Neural progenitor cell (in vitro differentiated cells): ENCODE measurements at regions not wholly inside any gene's neighbourhood (a gene's known extent, or its start where the extent isn't known, plus 50 kb on each side); places are given as distances from the start of the nearest gene placed in this dataset.

Experiments used
- DNase-seq: peaks from one replicate; pipeline ENCODE4 v3.0.0-alpha.2; 2016; ENCODE audit warnings: low spot score
- H2AFZ ChIP-seq: fragments of 200-600 bp; sonication (generic); replicated peaks from 2 replicates; pipeline ENCODE4 v1.6.1; 2016; ENCODE audit warnings: antibody characterized with exemption
- H3F3A ChIP-seq: fragments of 200-600 bp; sonication (generic); 2 replicates; pipeline ENCODE4 v1.6.1; 2016; ENCODE audit warnings: antibody characterized with exemption, low read depth
- H3K27ac ChIP-seq: fragments of 200-600 bp; sonication (generic); 2 replicates; pipeline ENCODE4 v1.5.1; 2016; ENCODE audit warnings: mild to moderate bottlenecking
- H3K27me3 ChIP-seq: fragments of 200-600 bp; sonication (generic); 2 replicates; pipeline ENCODE4 v1.6.1; 2016; ENCODE audit warnings: mild to moderate bottlenecking, moderate library complexity
- H3K36me3 ChIP-seq: fragments of 200-600 bp; sonication (generic); 2 replicates; pipeline ENCODE4 v1.5.1; 2016
- H3K4me1 ChIP-seq: fragments of 200-600 bp; sonication (generic); 2 replicates; pipeline ENCODE4 v1.6.1; 2016; ENCODE audit warnings: mixed run types
- H3K4me2 ChIP-seq: fragments of 200-600 bp; sonication (generic); 2 replicates; pipeline ENCODE4 v1.6.1; 2016
- H3K4me3 ChIP-seq: fragments of 200-600 bp; sonication (generic); 2 replicates; pipeline ENCODE4 v1.5.1; 2016
- H3K79me2 ChIP-seq: fragments of 200-600 bp; sonication (generic); 2 replicates; pipeline ENCODE4 v1.6.1; 2016; ENCODE audit warnings: low read depth
- H3K9ac ChIP-seq: fragments of 200-600 bp; sonication (generic); 2 replicates; pipeline ENCODE4 v1.6.1; 2016
- H3K9me3 ChIP-seq: fragments of 200-600 bp; sonication (generic); 2 replicates; pipeline ENCODE4 v1.5.1; 2016; ENCODE audit warnings: low read depth
- H4K20me1 ChIP-seq: fragments of 200-600 bp; sonication (generic); 2 replicates; pipeline ENCODE4 v1.6.1; 2016; ENCODE audit warnings: low read depth
- H3K27ac Mint-ChIP-seq: 3 replicates; pipeline ENCODE4 v1.8.0; 2021; ENCODE audit warnings: mixed read lengths
- H3K27me3 Mint-ChIP-seq: 2 replicates; pipeline ENCODE4 v1.8.0; 2022; ENCODE audit warnings: low read depth, mild to moderate bottlenecking, inconsistent platforms, moderate library complexity, mixed read lengths; ENCODE audit not compliant: insufficient read depth
- H3K36me3 Mint-ChIP-seq: 3 replicates; pipeline ENCODE4 v1.8.0; 2021; ENCODE audit warnings: mixed read lengths
- H3K4me1 Mint-ChIP-seq: 3 replicates; pipeline ENCODE4 v1.8.0; 2021; ENCODE audit warnings: mixed read lengths
- H3K4me3 Mint-ChIP-seq: 3 replicates; pipeline ENCODE4 v1.8.0; 2021; ENCODE audit warnings: mild to moderate bottlenecking, moderate library complexity, mixed read lengths
- H3K9me3 Mint-ChIP-seq: 3 replicates; pipeline ENCODE4 v1.8.0; 2020; ENCODE audit warnings: mixed read lengths
- CTCF ChIP-seq: fragments of 200-600 bp; sonication (generic); IDR thresholded peaks from 2 replicates; pipeline ENCODE4 v1.5.1; 2017; ENCODE audit warnings: antibody characterized with exemption, mild to moderate bottlenecking
- EZH2 ChIP-seq: fragments of 200-600 bp; sonication (generic); IDR thresholded peaks from 2 replicates; pipeline ENCODE4 v1.6.1; 2017; ENCODE audit warnings: antibody characterized with exemption, mild to moderate bottlenecking, moderate library complexity
- EZH2phosphoT487 ChIP-seq: fragments of 200-600 bp; sonication (generic); IDR thresholded peaks from 2 replicates; pipeline ENCODE4 v1.6.1; 2017; ENCODE audit warnings: antibody characterized with exemption

DNA sequence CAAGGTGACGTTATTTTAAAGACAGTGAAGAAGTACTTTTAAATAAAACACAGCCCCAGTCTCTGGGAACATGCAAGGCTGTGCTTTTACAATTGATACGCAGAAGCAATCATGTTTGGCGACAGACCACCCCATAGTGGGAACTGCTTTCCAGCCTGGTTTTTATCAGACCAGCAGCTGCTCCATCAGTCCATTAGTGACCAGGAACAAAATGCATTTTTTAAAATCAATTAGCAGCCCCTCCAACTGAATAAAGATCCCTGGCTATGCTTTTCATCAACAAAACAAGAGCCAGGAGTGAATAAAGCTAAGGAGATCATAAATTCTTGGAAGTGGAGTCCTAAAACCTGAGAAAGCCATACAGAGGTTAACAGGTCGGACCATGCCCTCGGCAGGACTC, 153.0 kb upstream of the TENM3 start:
- Mint-ChIP-seq H3K9me3 (peaks cover 6% of the 10 kb centered on the region), H3K4me1 (peaks cover 45% of the 10 kb centered on the region), H3K4me3 (no peak overlapping the region), H3K36me3 (peaks cover 3% of the 10 kb centered on the region), H3K27ac (no peak overlapping the region), H3K27me3 (peaks cover 2% of the 10 kb centered on the region)
- H3K27ac ChIP-seq = no peak overlapping the region
- peaks cover 8% of the 10 kb centered on the region for H3K4me1 ChIP-seq
- H4K20me1 ChIP-seq = no peaks in the 10 kb centered on the region
- no peaks in the 10 kb centered on the region for H3F3A ChIP-seq
- H3K4me3 ChIP-seq = no peak overlapping the region
- no peaks in the 10 kb centered on the region for H3K9me3 ChIP-seq
- TF ChIP-seq EZH2 = no peak
- TF ChIP-seq EZH2phosphoT487 = no peak
- TF ChIP-seq CTCF = no peak
- no peak overlapping the region for H2AFZ ChIP-seq
- no peaks in the 10 kb centered on the region for H3K36me3 ChIP-seq
- H3K9ac ChIP-seq = no peak overlapping the region
- no peaks in the 10 kb centered on the region for H3K79me2 ChIP-seq
- H3K4me2 ChIP-seq = no peak overlapping the region
- no peaks in the 10 kb centered on the region for H3K27me3 ChIP-seq
- no peak for DNase-seq

- Histone ChIP-seq H3K4me1 (peaks cover 2% of the 10 kb centered on the region), H3K36me3 (no peaks in the 10 kb centered on the region), H4K20me1 (no peaks in the 10 kb centered on the region), H3K4me3 (no peak overlapping the region), H3K9ac (no peak overlapping the region), H3K79me2 (no peaks in the 10 kb centered on the region), H3F3A (no peaks in the 10 kb centered on the region), H3K9me3 (no peaks in the 10 kb centered on the region), H2AFZ (no peak overlapping the region), H3K27me3 (no peaks in the 10 kb centered on the region), H3K4me2 (no peak overlapping the region), H3K27ac (no peak overlapping the region)
- Mint-ChIP-seq H3K27me3 (peaks cover 2% of the 10 kb centered on the region), H3K27ac (no peak overlapping the region), H3K9me3 (peaks cover 6% of the 10 kb centered on the region), H3K36me3 (peaks cover 3% of the 10 kb centered on the region), H3K4me1 (peaks cover 39% of the 10 kb centered on the region), H3K4me3 (no peak overlapping the region)
- TF ChIP-seq EZH2phosphoT487 = no peak
- DNase-seq = no peak
Measured at GRCh38 chr4:182091128-182091527, 152.1 kb upstream of the TENM3 start.

DNA sequence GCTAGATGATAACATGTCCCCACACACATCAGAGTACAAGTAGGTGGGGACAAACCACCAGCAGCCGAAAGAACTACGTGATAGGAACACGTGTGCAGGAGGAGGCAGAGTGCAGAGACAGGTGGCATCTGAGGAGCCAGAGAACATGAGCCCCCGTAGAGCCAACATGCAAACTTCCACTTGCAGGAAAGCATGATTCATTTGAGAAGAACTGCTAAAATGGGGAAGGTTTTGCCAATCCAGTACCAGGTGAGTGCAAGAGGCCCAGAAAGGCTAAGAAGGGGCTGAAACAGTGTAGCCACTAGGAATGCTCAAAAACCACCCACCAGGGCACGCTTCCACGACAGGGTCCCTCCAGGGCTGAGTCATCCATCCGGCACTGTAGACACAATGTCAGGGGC, 149.8 kb upstream of the TENM3 start:
- Mint-ChIP-seq H3K36me3 (peaks cover 3% of the 10 kb centered on the region), H3K4me1 (peaks cover 27% of the 10 kb centered on the region), H3K27ac (no peak overlapping the region), H3K9me3 (peaks cover 9% of the 10 kb centered on the region), H3K27me3 (peaks cover 3% of the 10 kb centered on the region), H3K4me3 (no peak overlapping the region)
- H3K9me3 ChIP-seq = no peaks in the 10 kb centered on the region
- H3K4me3 ChIP-seq = no peak overlapping the region
- no peaks in the 10 kb centered on the region for H3K79me2 ChIP-seq
- no peak overlapping the region for H3K27ac ChIP-seq
- H2AFZ ChIP-seq = peak overlapping the region; percentile 12
- H3F3A ChIP-seq = no peaks in the 10 kb centered on the region
- TF ChIP-seq CTCF (no peak), EZH2 (no peak), EZH2phosphoT487 (no peak)
- H3K27me3 ChIP-seq = no peaks in the 10 kb centered on the region
- no peaks in the 10 kb centered on the region for H3K36me3 ChIP-seq
- no peak overlapping the region for H3K4me2 ChIP-seq
- no peak overlapping the region for H3K9ac ChIP-seq
- no peaks in the 10 kb centered on the region for H3K4me1 ChIP-seq
- no peak for DNase-seq
- no peaks in the 10 kb centered on the region for H4K20me1 ChIP-seq

- Histone ChIP-seq H3K4me3 (no peak overlapping the region), H4K20me1 (no peaks in the 10 kb centered on the region), H3K79me2 (no peaks in the 10 kb centered on the region), H3K9me3 (no peaks in the 10 kb centered on the region), H3K9ac (no peak overlapping the region), H2AFZ (no peak overlapping the region), H3F3A (no peaks in the 10 kb centered on the region), H3K36me3 (no peaks in the 10 kb centered on the region), H3K27me3 (no peaks in the 10 kb centered on the region), H3K4me1 (no peaks in the 10 kb centered on the region), H3K4me2 (no peak overlapping the region), H3K27ac (no peak overlapping the region)
- peaks cover 11% of the 10 kb centered on the region for H3K9me3 Mint-ChIP-seq
- no peak for TF ChIP-seq EZH2
- no peak for TF ChIP-seq EZH2phosphoT487
- TF ChIP-seq CTCF = no peak
- peaks cover 26% of the 10 kb centered on the region for H3K4me1 Mint-ChIP-seq
- H3K27me3 Mint-ChIP-seq = peaks cover 4% of the 10 kb centered on the region
- H3K4me3 Mint-ChIP-seq = no peak overlapping the region
- no peak for DNase-seq
- H3K36me3 Mint-ChIP-seq = peaks cover 3% of the 10 kb centered on the region
- H3K27ac Mint-ChIP-seq = no peak overlapping the region
Measured at GRCh38 chr4:182093935-182094334, 149.3 kb upstream of the TENM3 start.
